ENCODE measurements at regions not wholly inside any gene's neighbourhood (a gene's known extent, or its start where the extent isn't known, plus 50 kb on each side); places are given as distances from the start of the nearest gene placed in this dataset.

- no peak for DNase-seq
These were observed 208.8 kb upstream of the IGF1R start for GRCh38 chr15:98439523-98439942.

GRCh38 chr15:98440917-98441316 lies 207.4 kb upstream of the IGF1R start:
- WGBS, 2 donors = 60 to 75% methylated on average over 8 of the region's 8 CpGs
- H3K9me3 ChIP-seq = no peaks in the 10 kb centered on the region
- intact Hi-C loops (cut with DNase I; ENCODE audit: low total_unique reads) = no loop called here
- TF ChIP-seq POLR2A (IDR thresholded peaks at IDR 0.05) (no peak), CTCF (IDR thresholded peaks at IDR 0.05) (no peak)
- peaks cover 3% of the 10 kb centered on the region for H3K4me1 ChIP-seq
- no peak overlapping the region for H3K27ac ChIP-seq
- H3K4me3 ChIP-seq = no peak overlapping the region
- DNase-seq = no peak
- no peaks in the 10 kb centered on the region for H3K27me3 ChIP-seq
- H3K36me3 ChIP-seq (ENCODE audit: low read depth, missing control alignments) = no peaks in the 10 kb centered on the region

More at GRCh38 chr15:98439523-98439942, 208.8 kb upstream of the IGF1R start:
- intact Hi-C loops (cut with DNase I; ENCODE audit: low total_unique reads) = no loop called here
- Histone ChIP-seq H3K4me1 (peaks cover 3% of the 10 kb centered on the region), H3K36me3 (ENCODE audit: low read depth, missing control alignments) (no peaks in the 10 kb centered on the region), H3K9me3 (no peaks in the 10 kb centered on the region), H3K27me3 (no peaks in the 10 kb centered on the region), H3K4me3 (no peak overlapping the region), H3K27ac (no peak overlapping the region)
- WGBS, 2 donors = 74 to 83% methylated on average over 6 of the region's 6 CpGs
- TF ChIP-seq POLR2A (IDR thresholded peaks at IDR 0.05) (no peak), CTCF (IDR thresholded peaks at IDR 0.05) (no peak)

- H3K4me1 ChIP-seq = peaks cover 3% of the 10 kb centered on the region
- intact Hi-C loops (cut with DNase I; ENCODE audit: low total_unique reads) = no loop called here
- H3K9me3 ChIP-seq = no peaks in the 10 kb centered on the region
- no peak overlapping the region for H3K4me3 ChIP-seq
- WGBS, 2 donors = 75 to 80% methylated on average over 5 of the region's 5 CpGs
- no peak for DNase-seq
- TF ChIP-seq CTCF (IDR thresholded peaks at IDR 0.05) (no peak), POLR2A (IDR thresholded peaks at IDR 0.05) (no peak)
- no peak overlapping the region for H3K27ac ChIP-seq
- no peaks in the 10 kb centered on the region for H3K27me3 ChIP-seq
- no peaks in the 10 kb centered on the region for H3K36me3 ChIP-seq (ENCODE audit: low read depth, missing control alignments)
These were observed 206.7 kb upstream of the IGF1R start for GRCh38 chr15:98441599-98441998.

GRCh38 chr15:98442379-98442833 lies 205.9 kb upstream of the IGF1R start:
- Histone ChIP-seq H3K27ac (no peak overlapping the region), H3K4me1 (peaks cover 3% of the 10 kb centered on the region), H3K9me3 (no peaks in the 10 kb centered on the region), H3K4me3 (no peak overlapping the region), H3K36me3 (ENCODE audit: low read depth, missing control alignments) (no peaks in the 10 kb centered on the region), H3K27me3 (no peaks in the 10 kb centered on the region)
- peak; percentile 71 for DNase-seq
- 37 to 39% methylated on average over 4 of the region's 4 CpGs for WGBS, 2 donors
- intact Hi-C loops (cut with DNase I; ENCODE audit: low total_unique reads) = no loop called here
- TF ChIP-seq CTCF (IDR thresholded peaks at IDR 0.05) (peak; percentile 71 to 83 (median 74)), POLR2A (IDR thresholded peaks at IDR 0.05) (no peak)

- no peaks in the 10 kb centered on the region for H3K36me3 ChIP-seq (ENCODE audit: low read depth, missing control alignments)
- intact Hi-C loops (cut with DNase I; ENCODE audit: low total_unique reads) = no loop called here
- no peak overlapping the region for H3K4me3 ChIP-seq
- no peak overlapping the region for H3K27ac ChIP-seq
- no peaks in the 10 kb centered on the region for H3K9me3 ChIP-seq
- 51 to 66% methylated on average over 3 of the region's 3 CpGs for WGBS, 2 donors
- peaks cover 3% of the 10 kb centered on the region for H3K4me1 ChIP-seq
- no peak for DNase-seq
- H3K27me3 ChIP-seq = no peaks in the 10 kb centered on the region
- TF ChIP-seq CTCF (IDR thresholded peaks at IDR 0.05) = no peak
- no peak for TF ChIP-seq POLR2A (IDR thresholded peaks at IDR 0.05)
These were observed 205.4 kb upstream of the IGF1R start for GRCh38 chr15:98442901-98443300.
